Keratinocyte (primary cell): ENCODE measurements at regions not wholly inside any gene's neighbourhood (a gene's known extent, or its start where the extent isn't known, plus 50 kb on each side); places are given as distances from the start of the nearest gene placed in this dataset.

Experiments used
- DNase-seq: peaks from one replicate; pipeline ENCODE4 v3.0.0-alpha.2; 2011; ENCODE audit warnings: low read depth, missing footprints, low spot score
- FAIRE-seq: peaks from 2 replicates; lab custom pipeline; 2011; peaks lifted over from hg19 to GRCh38; lab: Jason Lieb, UNC
- H2AFZ ChIP-seq: 2 replicates; pipeline ENCODE4 v1.6.0; 2012; ENCODE audit warnings: low read length, control low read depth, inconsistent platforms; ENCODE audit not compliant: control insufficient read depth
- H3K27ac ChIP-seq: 2 replicates; pipeline ENCODE4 v1.5.1; 2011; ENCODE audit warnings: low read length; ENCODE audit not compliant: control insufficient read depth, insufficient read depth
- H3K27me3 ChIP-seq: 3 replicates; pipeline ENCODE4 v1.6.0; 2011; ENCODE audit warnings: low read length; ENCODE audit not compliant: control insufficient read depth, insufficient read depth; ENCODE audit errors: extremely low read depth
- H3K36me3 ChIP-seq, 2 experiments: 2 replicates in 1 of 2; 3 replicates in 1 of 2; pipeline ENCODE4 v1.5.1; 2011; ENCODE audit warnings: low read length in 2 of 2, mild to moderate bottlenecking in 1 of 2; ENCODE audit not compliant: control insufficient read depth in 2 of 2, insufficient read depth in 2 of 2; ENCODE audit errors: extremely low read depth in 1 of 2
- H3K4me1 ChIP-seq: 3 replicates; pipeline ENCODE4 v1.5.1; 2011; ENCODE audit warnings: low read length; ENCODE audit not compliant: control insufficient read depth, insufficient read depth; ENCODE audit errors: extremely low read depth
- H3K4me2 ChIP-seq: 3 replicates; pipeline ENCODE4 v1.6.0; 2011; ENCODE audit warnings: low read depth, low read length; ENCODE audit not compliant: control insufficient read depth, insufficient read depth; ENCODE audit errors: extremely low read depth
- H3K4me3 ChIP-seq, 3 experiments: fragments of 200-600 bp in 1 of 3; sonication (generic) in 1 of 3; 2 replicates in 2 of 3; 3 replicates in 1 of 3; pipeline ENCODE4 v1.5.1; 2011 to 2016; ENCODE audit warnings: low read length in 3 of 3, mild to moderate bottlenecking in 3 of 3, control low read depth in 2 of 3, inconsistent platforms in 1 of 3, low read depth in 1 of 3, mixed read lengths in 1 of 3, mixed run types in 1 of 3, moderate library complexity in 1 of 3; ENCODE audit not compliant: control insufficient read depth in 2 of 3, insufficient read depth in 2 of 3; ENCODE audit errors: extremely low read depth in 1 of 3
- H3K79me2 ChIP-seq: 2 replicates; pipeline ENCODE4 v1.6.0; 2012; ENCODE audit warnings: low read length; ENCODE audit not compliant: control insufficient read depth, insufficient read depth
- H3K9ac ChIP-seq: 3 replicates; pipeline ENCODE4 v1.6.0; 2011; ENCODE audit warnings: low read length; ENCODE audit not compliant: control insufficient read depth, insufficient read depth; ENCODE audit errors: extremely low read depth
- H3K9me1 ChIP-seq: 3 replicates; pipeline ENCODE4 v1.6.0; 2011; ENCODE audit warnings: low read length; ENCODE audit not compliant: control insufficient read depth, insufficient read depth; ENCODE audit errors: extremely low read depth
- H3K9me3 ChIP-seq: 2 replicates; pipeline ENCODE4 v1.5.1; 2012; ENCODE audit warnings: low read depth, low read length; ENCODE audit not compliant: control insufficient read depth
- H4K20me1 ChIP-seq: 3 replicates; pipeline ENCODE4 v1.6.0; 2011; ENCODE audit warnings: low read length; ENCODE audit not compliant: control insufficient read depth, insufficient read depth; ENCODE audit errors: extremely low read depth
- CTCF ChIP-seq, 3 experiments: IDR thresholded peaks in 1 of 3; conservative IDR thresholded peaks in 1 of 3; optimal IDR thresholded peaks in 1 of 3; 2 replicates in 2 of 3; 3 replicates in 1 of 3; pipeline versions ENCODE3 to v1.5.1; 2011; ENCODE audit warnings: low read length in 3 of 3, mild to moderate bottlenecking in 3 of 3, moderate library complexity in 2 of 3, control low read depth in 1 of 3, inconsistent platforms in 1 of 3; ENCODE audit not compliant: insufficient read depth in 2 of 3; ENCODE audit errors: extremely low read depth in 1 of 3
- EZH2 ChIP-seq: IDR thresholded peaks from one replicate; pipeline ENCODE4 v1.6.1; 2012; ENCODE audit warnings: inconsistent platforms, mild to moderate bottlenecking, low read length, moderate library complexity
- dilution Hi-C: fragments of 300-500 bp; cut with MboI; formaldehyde crosslinking; loops from one replicate; pipeline ENCODE4 v1.7.0; 2020; ENCODE audit warnings: low sequenced_read_pairs; ENCODE audit not compliant: extremely low pct_ligation_motif_present

DNA sequence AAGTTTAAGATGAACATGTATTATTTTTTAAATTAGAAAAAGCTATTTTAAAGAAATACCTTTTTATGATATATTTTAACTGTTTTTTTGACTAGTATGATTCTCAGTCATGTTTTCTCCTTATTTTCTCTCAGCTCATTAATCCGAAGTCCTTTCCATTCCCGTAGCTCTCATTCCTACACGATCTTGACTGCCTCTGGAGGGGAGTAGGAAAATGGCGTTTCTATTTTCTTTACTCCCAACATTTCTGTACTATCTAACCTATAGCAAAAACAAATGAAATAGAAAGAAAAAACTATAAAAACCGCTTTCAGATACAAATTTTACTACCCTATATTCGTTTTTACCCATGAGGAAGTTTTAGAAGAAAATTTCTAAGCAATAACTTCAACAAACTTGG is 343.8 kb downstream of the RBM26 start:
- no peak for FAIRE-seq
- H4K20me1 ChIP-seq: no peaks in the 10 kb centered on the region
- dilution Hi-C loops: no loop called here

GRCh38 chr13:79060216-79060615 is 345.8 kb downstream of the RBM26 start:
- no peaks in the 10 kb centered on the region for H3K4me1 ChIP-seq
- H4K20me1 ChIP-seq: no peaks in the 10 kb centered on the region
- no peak overlapping the region for H3K27ac ChIP-seq
- TF ChIP-seq CTCF (optimal IDR thresholded peaks at IDR 0.05 in 1 of 3, IDR thresholded peaks at IDR 0.05 in 1 of 3, conservative IDR thresholded peaks at IDR 0.05 in 1 of 3; ENCODE audit: extremely low read depth in 1 of 3, insufficient read depth in 2 of 3, low read length in 3 of 3) (peak in 1 of 3 experiments; percentile 9), EZH2 (no peak)
- no peak overlapping the region for H3K4me2 ChIP-seq
- H3K36me3 ChIP-seq: no peaks in the 10 kb centered on the region
- H3K9me3 ChIP-seq: no peaks in the 10 kb centered on the region
- no peak for FAIRE-seq
- H3K79me2 ChIP-seq: no peaks in the 10 kb centered on the region
- no peak overlapping the region for H2AFZ ChIP-seq
- dilution Hi-C loops: no loop called here
- DNase-seq: no peak
- H3K27me3 ChIP-seq: no peaks in the 10 kb centered on the region
- no peak overlapping the region for H3K4me3 ChIP-seq
- no peaks in the 10 kb centered on the region for H3K9me1 ChIP-seq
- H3K9ac ChIP-seq: no peak overlapping the region

More for the DNA sequence above, 343.8 kb downstream of the RBM26 start:
- Histone ChIP-seq H2AFZ (no peak overlapping the region), H3K4me1 (no peaks in the 10 kb centered on the region), H3K79me2 (no peaks in the 10 kb centered on the region), H3K9me3 (no peaks in the 10 kb centered on the region), H3K9me1 (no peaks in the 10 kb centered on the region), H3K9ac (no peak overlapping the region), H3K4me2 (no peak overlapping the region), H3K27ac (no peak overlapping the region), H3K36me3 (no peaks in the 10 kb centered on the region), H3K27me3 (no peaks in the 10 kb centered on the region), H3K4me3 (no peak overlapping the region)
- no peak for TF ChIP-seq EZH2
- DNase-seq: no peak

GRCh38 chr13:79056706-79057105 is 349.3 kb downstream of the RBM26 start:
- no peak for TF ChIP-seq EZH2
- TF ChIP-seq CTCF (optimal IDR thresholded peaks at IDR 0.05 in 1 of 3, IDR thresholded peaks at IDR 0.05 in 1 of 3, conservative IDR thresholded peaks at IDR 0.05 in 1 of 3; ENCODE audit: extremely low read depth in 1 of 3, insufficient read depth in 2 of 3, low read length in 3 of 3): no peak
- no peak overlapping the region for H3K27ac ChIP-seq
- no peak overlapping the region for H3K9ac ChIP-seq
- DNase-seq (no peak), FAIRE-seq (no peak)
- no peaks in the 10 kb centered on the region for H3K27me3 ChIP-seq
- H3K79me2 ChIP-seq: no peaks in the 10 kb centered on the region
- dilution Hi-C loops: no loop called here
- H3K36me3 ChIP-seq: no peaks in the 10 kb centered on the region
- no peaks in the 10 kb centered on the region for H3K9me1 ChIP-seq
- no peaks in the 10 kb centered on the region for H4K20me1 ChIP-seq
- no peaks in the 10 kb centered on the region for H3K4me1 ChIP-seq
- H2AFZ ChIP-seq: no peak overlapping the region
- H3K4me3 ChIP-seq: no peak overlapping the region
- no peak overlapping the region for H3K4me2 ChIP-seq
- H3K9me3 ChIP-seq: no peaks in the 10 kb centered on the region
